Neural cell (in vitro differentiated cells): ENCODE measurements at regions not wholly inside any gene's neighbourhood (a gene's known extent, or its start where the extent isn't known, plus 50 kb on each side); places are given as distances from the start of the nearest gene placed in this dataset.

Source experiments
- H2AFZ ChIP-seq: fragments of 200-600, 300-800 bp; sonication (generic), shearing (Covaris generic); 2 replicates; pipeline ENCODE4 v1.6.0; 2014; ENCODE audit warnings: low read depth, mild to moderate bottlenecking, antibody characterized with exemption, low read length, moderate library complexity
- H3F3A ChIP-seq: fragments of 200-600 bp; shearing (Covaris generic); 2 replicates; pipeline ENCODE4 v1.6.1; 2016; ENCODE audit warnings: mild to moderate bottlenecking, moderate library complexity, mixed read lengths, antibody characterized with exemption, low read length; ENCODE audit not compliant: insufficient read depth, poor library complexity, severe bottlenecking
- H3K27ac ChIP-seq: fragments of 200-600, 300-800 bp; sonication (generic), shearing (Covaris generic); 2 replicates; pipeline ENCODE4 v1.5.1; 2014; ENCODE audit warnings: mild to moderate bottlenecking, low read length, moderate library complexity
- H3K27me3 ChIP-seq: fragments of 300-800, 200-600 bp; sonication (generic), shearing (Covaris generic); 2 replicates; pipeline ENCODE4 v1.6.0; 2014; ENCODE audit warnings: mild to moderate bottlenecking, low read depth, low read length, moderate library complexity; ENCODE audit not compliant: insufficient read depth
- H3K36me3 ChIP-seq: fragments of 300-800, 200-600 bp; sonication (generic), shearing (Covaris generic); 2 replicates; pipeline ENCODE4 v1.5.1; 2014; ENCODE audit warnings: mild to moderate bottlenecking, antibody characterized with exemption, low read length, moderate library complexity; ENCODE audit not compliant: insufficient read depth
- H3K4me2 ChIP-seq: fragments of 300-800, 200-600 bp; sonication (generic), shearing (Covaris generic); 2 replicates; pipeline ENCODE4 v1.6.0; 2014; ENCODE audit warnings: mild to moderate bottlenecking, low read length
- H3K4me3 ChIP-seq: fragments of 300-800, 200-600 bp; sonication (generic), shearing (Covaris generic); 2 replicates; pipeline ENCODE4 v1.5.1; 2014; ENCODE audit warnings: mild to moderate bottlenecking, low read length, moderate library complexity
- H3K79me2 ChIP-seq: fragments of 200-600 bp; shearing (Covaris generic); replicated peaks from 2 replicates; pipeline ENCODE4 v1.6.0; 2014; ENCODE audit warnings: mild to moderate bottlenecking, low read length, moderate library complexity; ENCODE audit not compliant: insufficient read depth
- H3K9ac ChIP-seq: fragments of 300-800, 200-600 bp; sonication (generic), shearing (Covaris generic); 2 replicates; pipeline ENCODE4 v1.6.1; 2016; ENCODE audit warnings: mild to moderate bottlenecking, low read length, mixed read lengths
- H3K9me2 ChIP-seq: fragments of 200-600 bp; shearing (Covaris generic); 2 replicates; pipeline ENCODE4 v1.6.1; 2016; ENCODE audit warnings: mild to moderate bottlenecking, low read length, mixed read lengths; ENCODE audit not compliant: insufficient read depth
- H3K9me3 ChIP-seq: fragments of 200-600, 300-800 bp; sonication (generic), shearing (Covaris generic); 2 replicates; pipeline ENCODE4 v1.6.1; 2016; ENCODE audit warnings: mild to moderate bottlenecking, mixed run types, low read length, moderate library complexity, mixed read lengths
- H4K20me1 ChIP-seq: fragments of 200-600 bp; shearing (Covaris generic); 2 replicates; pipeline ENCODE4 v1.6.1; 2016; ENCODE audit warnings: mild to moderate bottlenecking, mixed run types; ENCODE audit not compliant: insufficient read depth
- EP300 ChIP-seq: fragments of 450-650 bp; conservative IDR thresholded peaks from 2 replicates; pipeline ENCODE4 v1.6.1; 2014; ENCODE audit warnings: antibody characterized with exemption, mild to moderate bottlenecking, moderate library complexity; ENCODE audit not compliant: poor library complexity, severe bottlenecking
- MXI1 ChIP-seq: fragments of 450-650 bp; conservative IDR thresholded peaks from 2 replicates; pipeline ENCODE4 v1.6.1; 2014; ENCODE audit warnings: antibody characterized with exemption, mild to moderate bottlenecking; ENCODE audit not compliant: poor library complexity, severe bottlenecking
- POLR2AphosphoS5 ChIP-seq: IDR thresholded peaks from 2 replicates; pipeline ENCODE4 v1.6.1; 2012
- RAD21 ChIP-seq: fragments of 450-650 bp; conservative IDR thresholded peaks from 2 replicates; pipeline ENCODE4 v1.6.1; 2014; ENCODE audit warnings: antibody characterized with exemption, mild to moderate bottlenecking, moderate library complexity
- REST ChIP-seq: IDR thresholded peaks from 2 replicates; pipeline ENCODE4 v1.6.1; 2012; ENCODE audit warnings: borderline replicate concordance
- SMC3 ChIP-seq: fragments of 450-650 bp; conservative IDR thresholded peaks from 2 replicates; pipeline ENCODE4 v1.6.1; 2014; ENCODE audit warnings: antibody characterized with exemption, mild to moderate bottlenecking, moderate library complexity; ENCODE audit not compliant: poor library complexity
- TAF1 ChIP-seq: IDR thresholded peaks from 2 replicates; pipeline ENCODE4 v1.6.1; 2012; ENCODE audit warnings: low read depth

GRCh38 chr6:48834706-48835105 is 628.3 kb downstream of the MMUT start:
- H3K36me3 ChIP-seq: no peaks in the 10 kb centered on the region
- no peaks in the 10 kb centered on the region for H3F3A ChIP-seq
- no peaks in the 10 kb centered on the region for H3K9me2 ChIP-seq
- H3K79me2 ChIP-seq: no peaks in the 10 kb centered on the region
- H3K9ac ChIP-seq: no peak overlapping the region
- no peaks in the 10 kb centered on the region for H3K9me3 ChIP-seq
- no peaks in the 10 kb centered on the region for H3K27me3 ChIP-seq
- no peak overlapping the region for H2AFZ ChIP-seq
- no peak overlapping the region for H3K4me2 ChIP-seq
- no peaks in the 10 kb centered on the region for H4K20me1 ChIP-seq
- TF ChIP-seq REST (no peak), EP300 (no peak), RAD21 (no peak), SMC3 (no peak)
- H3K27ac ChIP-seq: no peak overlapping the region
- H3K4me3 ChIP-seq: no peak overlapping the region

- H3K36me3 ChIP-seq: no peaks in the 10 kb centered on the region
- H3K9me2 ChIP-seq: no peaks in the 10 kb centered on the region
- no peak overlapping the region for H2AFZ ChIP-seq
- no peaks in the 10 kb centered on the region for H3K27me3 ChIP-seq
- TF ChIP-seq TAF1 (no peak), RAD21 (no peak), EP300 (no peak), MXI1 (no peak)
- H3K27ac ChIP-seq: no peak overlapping the region
- no peak overlapping the region for H3K4me2 ChIP-seq
- no peaks in the 10 kb centered on the region for H3K79me2 ChIP-seq
- H3K9me3 ChIP-seq: no peaks in the 10 kb centered on the region
- H3K9ac ChIP-seq: no peak overlapping the region
- H4K20me1 ChIP-seq: no peaks in the 10 kb centered on the region
- no peaks in the 10 kb centered on the region for H3F3A ChIP-seq
- no peak overlapping the region for H3K4me3 ChIP-seq
These were observed 629.1 kb downstream of the MMUT start for GRCh38 chr6:48833916-48834315.

- TF ChIP-seq RAD21 (no peak), POLR2AphosphoS5 (no peak)
- H3K27ac ChIP-seq: no peak overlapping the region
- H3K4me2 ChIP-seq: no peak overlapping the region
- H3K27me3 ChIP-seq: no peaks in the 10 kb centered on the region
- no peak overlapping the region for H2AFZ ChIP-seq
- H4K20me1 ChIP-seq: no peaks in the 10 kb centered on the region
- no peak overlapping the region for H3K9ac ChIP-seq
- no peak overlapping the region for H3K4me3 ChIP-seq
- no peaks in the 10 kb centered on the region for H3K79me2 ChIP-seq
- H3F3A ChIP-seq: no peaks in the 10 kb centered on the region
- no peaks in the 10 kb centered on the region for H3K36me3 ChIP-seq
- no peaks in the 10 kb centered on the region for H3K9me3 ChIP-seq
- no peaks in the 10 kb centered on the region for H3K9me2 ChIP-seq
These were observed 636.0 kb downstream of the MMUT start for GRCh38 chr6:48826901-48827701.
